SK-N-SH (cell line): ENCODE measurements at regions not wholly inside any gene's neighbourhood (a gene's known extent, or its start where the extent isn't known, plus 50 kb on each side); places are given as distances from the start of the nearest gene placed in this dataset.

Experiments
- CTCF ChIA-PET: fragments of 300-600, 350-600 bp; formaldehyde crosslinking; extraction: SDS; loops from one replicate; lab custom pipeline; 2021; lab: Yijun Ruan, JAX
- POLR2A ChIA-PET: fragments of 350-600 bp; sonication (Branson Sonifier 250); formaldehyde crosslinking; extraction: SDS; loops from one replicate; lab custom pipeline; 2020; ENCODE audit warnings: antibody characterized with exemption, inconsistent platforms; lab: Yijun Ruan, JAX
- DNase-seq: peaks from one replicate; pipeline ENCODE4 v3.0.0; 2012
- H2AFZ ChIP-seq: fragments of 200-600 bp; sonication (generic); 2 replicates; pipeline ENCODE4 v1.8.1; 2016; ENCODE audit warnings: antibody characterized with exemption, mild to moderate bottlenecking, low read depth
- H3F3A ChIP-seq: fragments of 200-600 bp; sonication (generic); replicated peaks from 2 replicates; pipeline ENCODE3; 2016; ENCODE audit warnings: antibody characterized with exemption, mild to moderate bottlenecking; ENCODE audit not compliant: insufficient read depth
- H3K27ac ChIP-seq, 2 experiments: fragments of 200-500 bp in 1 of 2; fragments of 200-600 bp in 1 of 2; sonication (Bioruptor generic) in 1 of 2; sonication (generic), shearing (Covaris generic) in 1 of 2; 2 replicates each; pipeline versions ENCODE4 v1.5.1 to v1.6.1; 2014 to 2016; ENCODE audit warnings: low read depth in 2 of 2, inconsistent platforms in 1 of 2, low read length in 1 of 2, mild to moderate bottlenecking in 1 of 2, mixed read lengths in 1 of 2
- H3K27me3 ChIP-seq: fragments of 200-600 bp; sonication (generic), shearing (Covaris generic); 2 replicates; pipeline ENCODE4 v1.6.1; 2016; ENCODE audit warnings: mixed run types; ENCODE audit not compliant: insufficient read depth
- H3K36me3 ChIP-seq, 2 experiments: fragments of 200-500 bp in 1 of 2; fragments of 200-600 bp in 1 of 2; sonication (Bioruptor generic) in 1 of 2; sonication (generic) in 1 of 2; replicated peaks in 1 of 2; 2 replicates each; pipeline versions ENCODE3 to v1.5.1; 2014 to 2016; ENCODE audit warnings: low read length in 1 of 2, mild to moderate bottlenecking in 1 of 2; ENCODE audit not compliant: insufficient read depth in 2 of 2, control insufficient read depth in 1 of 2
- H3K4me1 ChIP-seq, 2 experiments: fragments of 200-500 bp in 1 of 2; fragments of 200-600 bp in 1 of 2; sonication (Bioruptor generic) in 1 of 2; sonication (generic), shearing (Covaris generic) in 1 of 2; 2 replicates each; pipeline versions ENCODE4 v1.5.1 to v1.6.1; 2014 to 2016; ENCODE audit warnings: low read depth in 1 of 2, low read length in 1 of 2, mixed run types in 1 of 2; ENCODE audit not compliant: insufficient read depth in 2 of 2, control insufficient read depth in 1 of 2
- H3K4me2 ChIP-seq: fragments of 200-600 bp; sonication (generic), shearing (Covaris generic); 2 replicates; pipeline ENCODE4 v1.6.1; 2017; ENCODE audit warnings: mixed run types
- H3K4me3 ChIP-seq, 2 experiments: fragments of 200-500 bp in 1 of 2; fragments of 200-600 bp in 1 of 2; sonication (Bioruptor generic) in 1 of 2; sonication (generic), shearing (Covaris generic) in 1 of 2; 2 replicates each; pipeline versions ENCODE4 v1.5.1 to v1.8.1; 2014 to 2016; ENCODE audit warnings: low read depth in 2 of 2, inconsistent platforms in 1 of 2, low read length in 1 of 2, mild to moderate bottlenecking in 1 of 2, mixed read lengths in 1 of 2, moderate library complexity in 1 of 2
- H3K79me2 ChIP-seq: fragments of 200-600 bp; sonication (generic); 2 replicates; pipeline ENCODE4 v1.8.1; 2017; ENCODE audit warnings: mild to moderate bottlenecking; ENCODE audit not compliant: insufficient read depth
- H3K9ac ChIP-seq: fragments of 200-600 bp; sonication (generic); 2 replicates; pipeline ENCODE4 v1.6.1; 2017; ENCODE audit warnings: mixed run types
- H3K9me2 ChIP-seq: fragments of 200-600 bp; sonication (generic); 2 replicates; pipeline ENCODE4 v1.6.1; 2017; ENCODE audit warnings: mixed run types
- H3K9me3 ChIP-seq: fragments of 200-600 bp; sonication (generic); 2 replicates; pipeline ENCODE4 v1.6.1; 2017; ENCODE audit warnings: mixed run types, mild to moderate bottlenecking, moderate library complexity
- H4K20me1 ChIP-seq: fragments of 200-600 bp; sonication (generic); 2 replicates; pipeline ENCODE4 v1.6.1; 2017; ENCODE audit warnings: mild to moderate bottlenecking, mixed run types; ENCODE audit not compliant: insufficient read depth
- CHD2 ChIP-seq: fragments of 150-350 bp; IDR thresholded peaks from 2 replicates; pipeline ENCODE4 v1.6.1; 2018; ENCODE audit warnings: low read length; ENCODE audit not compliant: partially characterized antibody
- FOXJ3 ChIP-seq: sonication (generic); formaldehyde crosslinking; IDR thresholded peaks from 2 replicates; pipeline ENCODE4 v1.5.1; 2020; ENCODE audit warnings: mild to moderate bottlenecking, missing genetic modification reagents
- IRF3 ChIP-seq: fragments of 150-350 bp; IDR thresholded peaks from 2 replicates; pipeline ENCODE4 v1.6.1; 2016; ENCODE audit warnings: mild to moderate bottlenecking, low read depth, low read length
- JUND ChIP-seq: IDR thresholded peaks from 2 replicates; pipeline ENCODE4 v1.4.0; 2012
- NRF1 ChIP-seq: IDR thresholded peaks from 2 replicates; pipeline ENCODE4 v1.6.1; 2012; ENCODE audit warnings: low read depth, mild to moderate bottlenecking, low read length
- PBX3 ChIP-seq: IDR thresholded peaks from 2 replicates; pipeline ENCODE4; 2012
- POLR2AphosphoS5 ChIP-seq: IDR thresholded peaks from 2 replicates; pipeline ENCODE4 v1.6.1; 2012; ENCODE audit warnings: low read depth, low read length
- RAD21 ChIP-seq: IDR thresholded peaks from 2 replicates; pipeline ENCODE4 v1.6.1; 2012; ENCODE audit warnings: mild to moderate bottlenecking, low read length
- RFX5 ChIP-seq: IDR thresholded peaks from 2 replicates; pipeline ENCODE4 v1.6.1; 2012; ENCODE audit warnings: mild to moderate bottlenecking, improper control_type of control experiment, low read length
- RXRA ChIP-seq: IDR thresholded peaks from 2 replicates; pipeline ENCODE4 v1.4.0; 2012; ENCODE audit warnings: low read depth, mild to moderate bottlenecking, borderline replicate concordance
- TAF1 ChIP-seq: IDR thresholded peaks from 2 replicates; pipeline ENCODE4 v1.6.1; 2012; ENCODE audit warnings: low read depth, mild to moderate bottlenecking, low read length, moderate library complexity, borderline replicate concordance
- TEAD4 ChIP-seq: IDR thresholded peaks from 2 replicates; pipeline ENCODE4 v1.4.0; 2012; ENCODE audit warnings: mild to moderate bottlenecking, borderline replicate concordance; ENCODE audit not compliant: insufficient read depth
- USF2 ChIP-seq: fragments of 150-350 bp; IDR thresholded peaks from 2 replicates; pipeline ENCODE4 v1.6.1; 2017; ENCODE audit warnings: antibody characterized with exemption, low read length, low read depth, borderline replicate concordance
- ZBTB33 ChIP-seq: IDR thresholded peaks from 2 replicates; pipeline ENCODE4 v1.4.0; 2012; ENCODE audit warnings: low read depth, borderline replicate concordance
- WGBS: methylation state at CpG from one replicate; pipeline ENCODE4 v1.1.6; 2017; ENCODE audit warnings: low lambda C conversion rate; 5-methylcytosine and 5-hydroxymethylcytosine counted together

- no peak overlapping the region for H3K4me2 ChIP-seq
- no peaks in the 10 kb centered on the region for H3K27me3 ChIP-seq
- H4K20me1 ChIP-seq, result no peaks in the 10 kb centered on the region
- no peak for DNase-seq
- TF ChIP-seq PBX3, result no peak
- TF ChIP-seq TEAD4, result no peak
- TF ChIP-seq FOXJ3 (CRISPR knock-in tag), result no peak
- no peak for TF ChIP-seq USF2
- no peak for TF ChIP-seq TAF1
- no peak for TF ChIP-seq RAD21
- TF ChIP-seq NRF1, result no peak
- TF ChIP-seq RFX5, result no peak
- no peak for TF ChIP-seq CHD2
- no peak for TF ChIP-seq IRF3
- no peak for TF ChIP-seq JUND
- no peak for TF ChIP-seq ZBTB33
- TF ChIP-seq POLR2AphosphoS5, result no peak
- no peak for TF ChIP-seq RXRA
- no peak overlapping the region for H3K4me3 ChIP-seq
- no peak overlapping the region for H3K9ac ChIP-seq
- H3K79me2 ChIP-seq, result no peaks in the 10 kb centered on the region
- CTCF ChIA-PET, result interaction anchor here (0.9 kb wide), 1 partner anchor 10 kb away, joined by 4 read pairs; no protein-coding TSS in a partner anchor
- H2AFZ ChIP-seq, result no peak overlapping the region
- H3K36me3 ChIP-seq, result no peaks in the 10 kb centered on the region
- POLR2A ChIA-PET, result no interaction called here
- H3K9me3 ChIP-seq, result no peaks in the 10 kb centered on the region; the same call in 1 of the 2 replicates
- H3K9me2 ChIP-seq, result no peaks in the 10 kb centered on the region
- H3F3A ChIP-seq, result peaks cover 4% of the 10 kb centered on the region
- H3K27ac ChIP-seq, result no peak overlapping the region
- WGBS, result 40% methylated on average over 8 of the region's 8 CpGs
- H3K4me1 ChIP-seq, result no peaks in the 10 kb centered on the region
Measured at GRCh38 chr10:130921911-130922440, 389.5 kb downstream of the TCERG1L start.
